Glutamatergic neuron (in vitro differentiated cells): ENCODE measurements at regions not wholly inside any gene's neighbourhood (a gene's known extent, or its start where the extent isn't known, plus 50 kb on each side); places are given as distances from the start of the nearest gene placed in this dataset.

Experiments
- DNase-seq: peaks from one replicate; pipeline ENCODE4 v3.0.0; 2022
- H3K27ac Mint-ChIP-seq: one replicate; pipeline ENCODE4 v1.8.0; 2020; ENCODE audit warnings: mild to moderate bottlenecking, mixed read lengths, inconsistent platforms; ENCODE audit not compliant: unreplicated experiment
- H3K27me3 Mint-ChIP-seq: one replicate; pipeline ENCODE4 v1.8.0; 2020; ENCODE audit warnings: mild to moderate bottlenecking, moderate library complexity, mixed read lengths, inconsistent platforms; ENCODE audit not compliant: unreplicated experiment
- H3K36me3 Mint-ChIP-seq: one replicate; pipeline ENCODE4 v1.8.0; 2020; ENCODE audit warnings: mild to moderate bottlenecking, mixed read lengths, inconsistent platforms; ENCODE audit not compliant: unreplicated experiment
- H3K4me1 Mint-ChIP-seq: one replicate; pipeline ENCODE4 v1.8.0; 2020; ENCODE audit warnings: mild to moderate bottlenecking, low read depth, mixed read lengths, inconsistent platforms; ENCODE audit not compliant: unreplicated experiment
- H3K4me3 Mint-ChIP-seq: one replicate; pipeline ENCODE4 v1.8.0; 2020; ENCODE audit warnings: mild to moderate bottlenecking, mixed read lengths, inconsistent platforms; ENCODE audit not compliant: unreplicated experiment
- H3K9me3 Mint-ChIP-seq: one replicate; pipeline ENCODE4 v1.8.0; 2020; ENCODE audit warnings: mild to moderate bottlenecking, moderate library complexity, mixed read lengths, inconsistent platforms; ENCODE audit not compliant: unreplicated experiment
- TF ChIP-seq, protein P1 (sequence below): fragments of 200-600 bp; sonication (generic); IDR thresholded peaks from one replicate; pipeline ENCODE4 v1.5.0; 2021; ENCODE audit not compliant: partially characterized antibody, unreplicated experiment

DNA sequence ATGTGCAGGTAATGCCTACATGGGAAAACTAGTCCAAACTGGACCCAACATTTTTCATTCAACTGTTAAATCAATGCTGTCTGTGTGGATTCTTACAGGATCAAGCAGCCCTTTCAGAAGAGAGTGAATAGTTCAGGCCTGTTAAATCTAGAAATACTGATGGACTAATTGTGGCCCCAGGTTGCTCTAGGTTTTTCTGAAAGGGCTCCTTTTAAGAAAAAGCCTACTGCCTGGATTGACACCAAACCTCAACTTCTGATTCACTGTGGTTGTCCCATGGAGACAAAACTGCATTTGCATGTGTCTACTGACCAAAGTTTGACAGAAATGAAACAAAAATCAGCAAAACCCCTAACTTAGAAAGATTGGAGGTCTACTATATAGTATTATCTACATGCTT, 437.0 kb downstream of the KLF12 start:
- no peaks in the 10 kb centered on the region for H3K27me3 Mint-ChIP-seq
- H3K27ac Mint-ChIP-seq: no peak overlapping the region

DNA sequence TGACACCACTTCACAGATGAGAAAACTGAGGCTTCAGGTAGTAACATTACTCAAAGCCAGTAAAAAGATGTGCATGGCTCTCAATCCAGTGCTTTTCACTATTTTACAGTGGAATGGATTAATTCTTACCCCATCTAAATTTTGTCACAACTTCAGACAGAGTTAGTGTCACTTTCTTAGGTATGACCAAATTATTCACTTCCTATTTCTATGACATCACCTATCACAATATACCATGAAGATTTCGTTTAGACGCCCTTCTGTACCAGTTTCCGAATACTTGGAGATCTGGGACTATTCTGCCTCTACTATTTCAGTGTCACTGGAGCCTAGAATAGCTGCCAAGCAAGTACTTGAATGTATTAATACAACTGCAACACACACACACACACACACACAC, 437.5 kb downstream of the KLF12 start:
- H3K27ac Mint-ChIP-seq: no peak overlapping the region
- no peaks in the 10 kb centered on the region for H3K4me1 Mint-ChIP-seq
- TF ChIP-seq, protein P1, sequence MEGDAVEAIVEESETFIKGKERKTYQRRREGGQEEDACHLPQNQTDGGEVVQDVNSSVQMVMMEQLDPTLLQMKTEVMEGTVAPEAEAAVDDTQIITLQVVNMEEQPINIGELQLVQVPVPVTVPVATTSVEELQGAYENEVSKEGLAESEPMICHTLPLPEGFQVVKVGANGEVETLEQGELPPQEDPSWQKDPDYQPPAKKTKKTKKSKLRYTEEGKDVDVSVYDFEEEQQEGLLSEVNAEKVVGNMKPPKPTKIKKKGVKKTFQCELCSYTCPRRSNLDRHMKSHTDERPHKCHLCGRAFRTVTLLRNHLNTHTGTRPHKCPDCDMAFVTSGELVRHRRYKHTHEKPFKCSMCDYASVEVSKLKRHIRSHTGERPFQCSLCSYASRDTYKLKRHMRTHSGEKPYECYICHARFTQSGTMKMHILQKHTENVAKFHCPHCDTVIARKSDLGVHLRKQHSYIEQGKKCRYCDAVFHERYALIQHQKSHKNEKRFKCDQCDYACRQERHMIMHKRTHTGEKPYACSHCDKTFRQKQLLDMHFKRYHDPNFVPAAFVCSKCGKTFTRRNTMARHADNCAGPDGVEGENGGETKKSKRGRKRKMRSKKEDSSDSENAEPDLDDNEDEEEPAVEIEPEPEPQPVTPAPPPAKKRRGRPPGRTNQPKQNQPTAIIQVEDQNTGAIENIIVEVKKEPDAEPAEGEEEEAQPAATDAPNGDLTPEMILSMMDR: no peak
- H3K36me3 Mint-ChIP-seq: no peaks in the 10 kb centered on the region
- DNase-seq: no peak
- no peak overlapping the region for H3K4me3 Mint-ChIP-seq
- no peaks in the 10 kb centered on the region for H3K27me3 Mint-ChIP-seq
- H3K9me3 Mint-ChIP-seq: no peaks in the 10 kb centered on the region

More for the DNA sequence above, 437.0 kb downstream of the KLF12 start:
- H3K36me3 Mint-ChIP-seq: no peaks in the 10 kb centered on the region
- no peaks in the 10 kb centered on the region for H3K9me3 Mint-ChIP-seq
- H3K4me3 Mint-ChIP-seq: no peak overlapping the region
- no peak for DNase-seq
- TF ChIP-seq, protein P1: no peak
- no peaks in the 10 kb centered on the region for H3K4me1 Mint-ChIP-seq

DNA sequence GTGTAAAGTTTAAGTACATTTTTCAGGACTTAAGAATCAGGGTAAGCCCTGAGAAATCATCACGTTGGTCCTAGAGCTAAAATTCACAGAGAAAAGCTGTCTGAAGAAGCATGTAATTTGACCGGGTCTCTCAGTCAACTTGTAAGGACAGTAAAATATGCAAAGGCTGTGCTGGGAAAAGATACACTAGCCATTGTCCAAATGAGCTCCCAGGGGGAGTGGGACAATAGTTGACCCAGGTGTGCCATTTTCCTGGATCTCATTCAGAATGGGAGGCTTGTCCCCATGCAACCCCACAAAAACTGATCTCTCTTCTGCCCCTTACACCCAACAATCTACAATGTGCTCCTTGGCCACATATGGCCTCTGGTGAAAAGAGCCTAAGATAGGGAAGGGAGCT, 437.9 kb downstream of the KLF12 start:
- H3K36me3 Mint-ChIP-seq: no peaks in the 10 kb centered on the region
- no peak overlapping the region for H3K4me3 Mint-ChIP-seq
- TF ChIP-seq, protein P1: no peak
- H3K27ac Mint-ChIP-seq: no peak overlapping the region
- no peaks in the 10 kb centered on the region for H3K4me1 Mint-ChIP-seq
- H3K9me3 Mint-ChIP-seq: no peaks in the 10 kb centered on the region
- no peaks in the 10 kb centered on the region for H3K27me3 Mint-ChIP-seq
- no peak for DNase-seq

DNA sequence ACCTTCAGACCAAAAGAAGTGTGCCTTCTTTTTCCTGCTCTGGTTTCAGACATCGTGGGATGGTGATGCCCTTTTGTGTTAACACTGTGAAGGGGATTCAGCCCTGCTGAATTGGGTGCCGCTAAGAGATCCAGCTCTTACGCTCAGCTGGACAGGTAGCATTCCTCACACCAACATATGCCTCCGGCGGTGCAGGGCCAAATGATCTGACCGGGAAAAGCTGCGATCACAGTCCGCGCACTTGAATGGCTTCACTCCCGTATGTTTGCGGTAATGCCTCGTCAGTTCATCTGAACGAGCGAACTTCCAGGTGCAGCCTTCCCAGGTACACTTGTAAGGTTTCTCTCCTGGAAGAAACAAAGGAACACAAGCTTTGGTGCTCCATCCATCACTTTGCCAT, 438.9 kb downstream of the KLF12 start:
- TF ChIP-seq, protein P1: no peak
- Mint-ChIP-seq H3K4me3 (no peak overlapping the region), H3K27ac (no peak overlapping the region), H3K4me1 (no peaks in the 10 kb centered on the region), H3K36me3 (no peaks in the 10 kb centered on the region), H3K9me3 (no peaks in the 10 kb centered on the region), H3K27me3 (no peaks in the 10 kb centered on the region)
- DNase-seq: no peak

DNA sequence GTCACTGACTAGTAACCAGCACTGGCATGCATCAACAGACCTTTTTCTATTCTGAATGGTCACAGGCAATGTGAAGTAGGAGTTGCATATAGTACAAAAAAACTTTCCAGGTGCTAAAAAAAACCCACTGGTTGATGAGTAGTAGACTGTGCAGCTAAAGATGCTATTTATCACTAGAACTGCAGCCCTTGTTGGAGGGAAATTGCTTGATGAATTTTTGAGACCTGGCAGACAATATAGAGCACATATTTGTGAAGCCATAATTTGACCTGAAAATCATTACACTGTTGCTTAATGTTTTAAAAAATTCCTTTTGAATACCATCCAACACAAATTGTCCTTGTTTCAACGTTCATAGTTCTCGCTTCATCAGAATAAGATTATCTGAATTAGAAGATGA, 441.0 kb downstream of the KLF12 start:
- Mint-ChIP-seq H3K4me3 (no peak overlapping the region), H3K27ac (no peak overlapping the region), H3K4me1 (no peaks in the 10 kb centered on the region), H3K27me3 (no peaks in the 10 kb centered on the region), H3K9me3 (no peaks in the 10 kb centered on the region), H3K36me3 (no peaks in the 10 kb centered on the region)
- TF ChIP-seq, protein P1: no peak
- no peak for DNase-seq
